ENCODE measurements at regions not wholly inside any gene's neighbourhood (a gene's known extent, or its start where the extent isn't known, plus 50 kb on each side); places are given as distances from the start of the nearest gene placed in this dataset.

GRCh38 chr13:75934889-75935288, 298.8 kb downstream of the LMO7 start:
- H3K4me1 ChIP-seq (ENCODE audit: control insufficient read depth in 3 of 3, insufficient read depth in 2 of 3, low read depth in 1 of 3, low read length in 2 of 3): no peaks in the 10 kb centered on the region
- no peak overlapping the region for H3K4me3 ChIP-seq (ENCODE audit: low read depth in 1 of 3, low read length in 3 of 3)
- no peaks in the 10 kb centered on the region for H3K36me3 ChIP-seq (ENCODE audit: control insufficient read depth in 3 of 3, insufficient read depth in 2 of 3, low read depth in 1 of 3, low read length in 3 of 3)
- FAIRE-seq (no peak), DNase-seq (no peak)
- H3K27me3 ChIP-seq (ENCODE audit: control insufficient read depth in 3 of 3, insufficient read depth in 3 of 3, low read length in 3 of 3): no peaks in the 10 kb centered on the region
- no peak overlapping the region for H3K27ac ChIP-seq (ENCODE audit: low read depth in 1 of 3, low read length in 2 of 3)
- WGBS, 3 donors: 48 to 60% (median 59%) methylated on average over 1 of the region's 1 CpG
- H3K9me3 ChIP-seq (ENCODE audit: control insufficient read depth in 2 of 2, insufficient read depth in 1 of 2, low read depth in 1 of 2, low read length in 1 of 2): no peaks in the 10 kb centered on the region

GRCh38 chr13:75932636-75933035, 296.5 kb downstream of the LMO7 start:
- WGBS, 3 donors: 62 to 85% (median 80%) methylated on average over 4 of the region's 4 CpGs

GRCh38 chr13:75931116-75931515, 295.0 kb downstream of the LMO7 start:
- Histone ChIP-seq H3K9me3 (ENCODE audit: control insufficient read depth in 2 of 2, insufficient read depth in 1 of 2, low read depth in 1 of 2, low read length in 1 of 2) (no peaks in the 10 kb centered on the region), H3K27me3 (ENCODE audit: control insufficient read depth in 3 of 3, insufficient read depth in 3 of 3, low read length in 3 of 3) (no peaks in the 10 kb centered on the region), H3K36me3 (ENCODE audit: control insufficient read depth in 3 of 3, insufficient read depth in 2 of 3, low read depth in 1 of 3, low read length in 3 of 3) (no peaks in the 10 kb centered on the region), H3K4me1 (ENCODE audit: control insufficient read depth in 3 of 3, insufficient read depth in 2 of 3, low read depth in 1 of 3, low read length in 2 of 3) (no peaks in the 10 kb centered on the region), H3K4me3 (ENCODE audit: low read depth in 1 of 3, low read length in 3 of 3) (no peak overlapping the region), H3K27ac (ENCODE audit: low read depth in 1 of 3, low read length in 2 of 3) (no peak overlapping the region)
- DNase-seq: no peak
- no peak for FAIRE-seq
- 79 to 95% (median 83%) methylated on average over 1 of the region's 1 CpG for WGBS, 3 donors

More at GRCh38 chr13:75932636-75933035, 296.5 kb downstream of the LMO7 start:
- DNase-seq (no peak), FAIRE-seq (no peak)
- no peak overlapping the region for H3K27ac ChIP-seq (ENCODE audit: low read depth in 1 of 3, low read length in 2 of 3)
- H3K27me3 ChIP-seq (ENCODE audit: control insufficient read depth in 3 of 3, insufficient read depth in 3 of 3, low read length in 3 of 3): no peaks in the 10 kb centered on the region
- no peaks in the 10 kb centered on the region for H3K9me3 ChIP-seq (ENCODE audit: control insufficient read depth in 2 of 2, insufficient read depth in 1 of 2, low read depth in 1 of 2, low read length in 1 of 2)
- H3K4me3 ChIP-seq (ENCODE audit: low read depth in 1 of 3, low read length in 3 of 3): no peak overlapping the region
- H3K36me3 ChIP-seq (ENCODE audit: control insufficient read depth in 3 of 3, insufficient read depth in 2 of 3, low read depth in 1 of 3, low read length in 3 of 3): no peaks in the 10 kb centered on the region
- no peaks in the 10 kb centered on the region for H3K4me1 ChIP-seq (ENCODE audit: control insufficient read depth in 3 of 3, insufficient read depth in 2 of 3, low read depth in 1 of 3, low read length in 2 of 3)

GRCh38 chr13:75929076-75929475, 292.9 kb downstream of the LMO7 start:
- H3K27me3 ChIP-seq (ENCODE audit: control insufficient read depth in 3 of 3, insufficient read depth in 3 of 3, low read length in 3 of 3): no peaks in the 10 kb centered on the region
- no peak overlapping the region for H3K4me3 ChIP-seq (ENCODE audit: low read depth in 1 of 3, low read length in 3 of 3)
- H3K36me3 ChIP-seq (ENCODE audit: control insufficient read depth in 3 of 3, insufficient read depth in 2 of 3, low read depth in 1 of 3, low read length in 3 of 3): no peaks in the 10 kb centered on the region
- H3K27ac ChIP-seq (ENCODE audit: low read depth in 1 of 3, low read length in 2 of 3): no peak overlapping the region
- no peaks in the 10 kb centered on the region for H3K4me1 ChIP-seq (ENCODE audit: control insufficient read depth in 3 of 3, insufficient read depth in 2 of 3, low read depth in 1 of 3, low read length in 2 of 3)
- DNase-seq (no peak), FAIRE-seq (no peak)
- H3K9me3 ChIP-seq (ENCODE audit: control insufficient read depth in 2 of 2, insufficient read depth in 1 of 2, low read depth in 1 of 2, low read length in 1 of 2): no peaks in the 10 kb centered on the region

- Histone ChIP-seq H3K36me3 (ENCODE audit: control insufficient read depth in 3 of 3, insufficient read depth in 2 of 3, low read depth in 1 of 3, low read length in 3 of 3) (no peaks in the 10 kb centered on the region), H3K9me3 (ENCODE audit: control insufficient read depth in 2 of 2, insufficient read depth in 1 of 2, low read depth in 1 of 2, low read length in 1 of 2) (no peaks in the 10 kb centered on the region), H3K4me1 (ENCODE audit: control insufficient read depth in 3 of 3, insufficient read depth in 2 of 3, low read depth in 1 of 3, low read length in 2 of 3) (no peaks in the 10 kb centered on the region), H3K4me3 (ENCODE audit: low read depth in 1 of 3, low read length in 3 of 3) (no peak overlapping the region), H3K27ac (ENCODE audit: low read depth in 1 of 3, low read length in 2 of 3) (no peak overlapping the region), H3K27me3 (ENCODE audit: control insufficient read depth in 3 of 3, insufficient read depth in 3 of 3, low read length in 3 of 3) (no peaks in the 10 kb centered on the region)
- DNase-seq (no peak), FAIRE-seq (no peak)
- WGBS, 3 donors: 89 to 96% (median 92%) methylated on average over 2 of the region's 2 CpGs
These were observed 291.1 kb downstream of the LMO7 start for GRCh38 chr13:75927183-75927669.

GRCh38 chr13:75920536-75920935, 284.4 kb downstream of the LMO7 start:
- DNase-seq (no peak), FAIRE-seq (no peak)
- Histone ChIP-seq H3K27ac (ENCODE audit: low read depth in 1 of 3, low read length in 2 of 3) (no peak overlapping the region), H3K36me3 (ENCODE audit: control insufficient read depth in 3 of 3, insufficient read depth in 2 of 3, low read depth in 1 of 3, low read length in 3 of 3) (no peaks in the 10 kb centered on the region), H3K4me3 (ENCODE audit: low read depth in 1 of 3, low read length in 3 of 3) (no peak overlapping the region), H3K4me1 (ENCODE audit: control insufficient read depth in 3 of 3, insufficient read depth in 2 of 3, low read depth in 1 of 3, low read length in 2 of 3) (no peaks in the 10 kb centered on the region), H3K9me3 (ENCODE audit: control insufficient read depth in 2 of 2, insufficient read depth in 1 of 2, low read depth in 1 of 2, low read length in 1 of 2) (no peaks in the 10 kb centered on the region), H3K27me3 (ENCODE audit: control insufficient read depth in 3 of 3, insufficient read depth in 3 of 3, low read length in 3 of 3) (no peaks in the 10 kb centered on the region)
- WGBS, 3 donors: 80 to 98% (median 91%) methylated on average over 1 of the region's 1 CpG

GRCh38 chr13:75919660-75920199, 283.6 kb downstream of the LMO7 start:
- Histone ChIP-seq H3K4me3 (ENCODE audit: low read depth in 1 of 3, low read length in 3 of 3) (no peak overlapping the region), H3K9me3 (ENCODE audit: control insufficient read depth in 2 of 2, insufficient read depth in 1 of 2, low read depth in 1 of 2, low read length in 1 of 2) (no peaks in the 10 kb centered on the region), H3K27ac (ENCODE audit: low read depth in 1 of 3, low read length in 2 of 3) (no peak overlapping the region), H3K36me3 (ENCODE audit: control insufficient read depth in 3 of 3, insufficient read depth in 2 of 3, low read depth in 1 of 3, low read length in 3 of 3) (no peaks in the 10 kb centered on the region), H3K4me1 (ENCODE audit: control insufficient read depth in 3 of 3, insufficient read depth in 2 of 3, low read depth in 1 of 3, low read length in 2 of 3) (no peaks in the 10 kb centered on the region), H3K27me3 (ENCODE audit: control insufficient read depth in 3 of 3, insufficient read depth in 3 of 3, low read length in 3 of 3) (no peaks in the 10 kb centered on the region)
- WGBS, 3 donors: 80 to 88% (median 87%) methylated on average over 2 of the region's 2 CpGs
- DNase-seq: no peak
- no peak for FAIRE-seq

GRCh38 chr13:75915066-75915465, 278.9 kb downstream of the LMO7 start:
- Histone ChIP-seq H3K4me3 (ENCODE audit: low read depth in 1 of 3, low read length in 3 of 3) (no peak overlapping the region), H3K36me3 (ENCODE audit: control insufficient read depth in 3 of 3, insufficient read depth in 2 of 3, low read depth in 1 of 3, low read length in 3 of 3) (no peaks in the 10 kb centered on the region), H3K27ac (ENCODE audit: low read depth in 1 of 3, low read length in 2 of 3) (no peak overlapping the region), H3K9me3 (ENCODE audit: control insufficient read depth in 2 of 2, insufficient read depth in 1 of 2, low read depth in 1 of 2, low read length in 1 of 2) (no peaks in the 10 kb centered on the region), H3K4me1 (ENCODE audit: control insufficient read depth in 3 of 3, insufficient read depth in 2 of 3, low read depth in 1 of 3, low read length in 2 of 3) (no peaks in the 10 kb centered on the region), H3K27me3 (ENCODE audit: control insufficient read depth in 3 of 3, insufficient read depth in 3 of 3, low read length in 3 of 3) (no peaks in the 10 kb centered on the region)
- DNase-seq (no peak), FAIRE-seq (no peak)

- WGBS, 3 donors: 69 to 88% (median 82%) methylated on average over 5 of the region's 5 CpGs
- Histone ChIP-seq H3K9me3 (ENCODE audit: control insufficient read depth in 2 of 2, insufficient read depth in 1 of 2, low read depth in 1 of 2, low read length in 1 of 2) (no peaks in the 10 kb centered on the region), H3K4me1 (ENCODE audit: control insufficient read depth in 3 of 3, insufficient read depth in 2 of 3, low read depth in 1 of 3, low read length in 2 of 3) (no peaks in the 10 kb centered on the region), H3K27ac (ENCODE audit: low read depth in 1 of 3, low read length in 2 of 3) (no peak overlapping the region), H3K27me3 (ENCODE audit: control insufficient read depth in 3 of 3, insufficient read depth in 3 of 3, low read length in 3 of 3) (no peaks in the 10 kb centered on the region), H3K4me3 (ENCODE audit: low read depth in 1 of 3, low read length in 3 of 3) (no peak overlapping the region), H3K36me3 (ENCODE audit: control insufficient read depth in 3 of 3, insufficient read depth in 2 of 3, low read depth in 1 of 3, low read length in 3 of 3) (no peaks in the 10 kb centered on the region)
- FAIRE-seq (no peak), DNase-seq (no peak)
These were observed 277.8 kb downstream of the LMO7 start for GRCh38 chr13:75913925-75914324.

Data from small intestine (tissue), 7 donors.